ENCODE measurements at regions not wholly inside any gene's neighbourhood (a gene's known extent, or its start where the extent isn't known, plus 50 kb on each side); places are given as distances from the start of the nearest gene placed in this dataset.

- no peak overlapping the region for H3K4me2 ChIP-seq (ENCODE audit: low read length)
- no peak overlapping the region for H3K4me3 ChIP-seq (ENCODE audit: low read length)
- H3F3A ChIP-seq (ENCODE audit: insufficient read depth, low read length, poor library complexity, severe bottlenecking), result no peaks in the 10 kb centered on the region
- H3K27ac ChIP-seq (ENCODE audit: low read length), result no peak overlapping the region
- no peak overlapping the region for H2AFZ ChIP-seq (ENCODE audit: low read depth, low read length)
- H3K9ac ChIP-seq (ENCODE audit: low read length), result no peak overlapping the region
- H3K36me3 ChIP-seq (ENCODE audit: insufficient read depth, low read length), result no peaks in the 10 kb centered on the region
- H3K9me3 ChIP-seq (ENCODE audit: low read length), result no peaks in the 10 kb centered on the region
- no peaks in the 10 kb centered on the region for H3K27me3 ChIP-seq (ENCODE audit: insufficient read depth, low read depth, low read length)
- no peak for TF ChIP-seq EP300 (conservative IDR thresholded peaks at IDR 0.05; ENCODE audit: poor library complexity, severe bottlenecking)
- no peak for TF ChIP-seq EZH2 (IDR thresholded peaks at IDR 0.05; ENCODE audit: borderline replicate concordance, insufficient read depth, low read length, poor library complexity, severe bottlenecking)
- TF ChIP-seq MXI1 (conservative IDR thresholded peaks at IDR 0.05; ENCODE audit: poor library complexity, severe bottlenecking), result no peak
- TF ChIP-seq SMC3 (conservative IDR thresholded peaks at IDR 0.05; ENCODE audit: poor library complexity), result no peak
- no peak for TF ChIP-seq REST (IDR thresholded peaks at IDR 0.05; ENCODE audit: borderline replicate concordance)
- TF ChIP-seq CTCF (IDR thresholded peaks at IDR 0.05; ENCODE audit: poor library complexity, severe bottlenecking), result no peak
- no peak for TF ChIP-seq TAF1 (IDR thresholded peaks at IDR 0.05; ENCODE audit: low read depth)
- no peak for TF ChIP-seq POLR2AphosphoS5 (IDR thresholded peaks at IDR 0.05)
- TF ChIP-seq RAD21 (conservative IDR thresholded peaks at IDR 0.05), result no peak
- no peaks in the 10 kb centered on the region for H4K20me1 ChIP-seq (ENCODE audit: insufficient read depth)
- no peaks in the 10 kb centered on the region for H3K9me2 ChIP-seq (ENCODE audit: insufficient read depth, low read length)
- no peaks in the 10 kb centered on the region for H3K79me2 ChIP-seq (replicated peaks; ENCODE audit: insufficient read depth, low read length)
These were observed 92.0 kb downstream of the ADRA2C start for GRCh38 chr4:3858046-3858730.

- Histone ChIP-seq H3K36me3 (ENCODE audit: insufficient read depth, low read length) (no peaks in the 10 kb centered on the region), H2AFZ (ENCODE audit: low read depth, low read length) (no peak overlapping the region), H3F3A (ENCODE audit: insufficient read depth, low read length, poor library complexity, severe bottlenecking) (no peaks in the 10 kb centered on the region), H3K27me3 (ENCODE audit: insufficient read depth, low read depth, low read length) (no peaks in the 10 kb centered on the region), H4K20me1 (ENCODE audit: insufficient read depth) (no peaks in the 10 kb centered on the region), H3K27ac (ENCODE audit: low read length) (no peak overlapping the region), H3K4me3 (ENCODE audit: low read length) (no peak overlapping the region), H3K4me2 (ENCODE audit: low read length) (no peak overlapping the region), H3K9me3 (ENCODE audit: low read length) (no peaks in the 10 kb centered on the region), H3K9ac (ENCODE audit: low read length) (no peak overlapping the region), H3K79me2 (replicated peaks; ENCODE audit: insufficient read depth, low read length) (no peaks in the 10 kb centered on the region), H3K9me2 (ENCODE audit: insufficient read depth, low read length) (no peaks in the 10 kb centered on the region)
- TF ChIP-seq CTCF (IDR thresholded peaks at IDR 0.05; ENCODE audit: poor library complexity, severe bottlenecking), result no peak
- no peak for TF ChIP-seq EP300 (conservative IDR thresholded peaks at IDR 0.05; ENCODE audit: poor library complexity, severe bottlenecking)
- no peak for TF ChIP-seq REST (IDR thresholded peaks at IDR 0.05; ENCODE audit: borderline replicate concordance)
- TF ChIP-seq MXI1 (conservative IDR thresholded peaks at IDR 0.05; ENCODE audit: poor library complexity, severe bottlenecking), result no peak
- TF ChIP-seq SMC3 (conservative IDR thresholded peaks at IDR 0.05; ENCODE audit: poor library complexity), result no peak
- no peak for TF ChIP-seq RAD21 (conservative IDR thresholded peaks at IDR 0.05)
- no peak for TF ChIP-seq EZH2 (IDR thresholded peaks at IDR 0.05; ENCODE audit: borderline replicate concordance, insufficient read depth, low read length, poor library complexity, severe bottlenecking)
- no peak for TF ChIP-seq TAF1 (IDR thresholded peaks at IDR 0.05; ENCODE audit: low read depth)
- TF ChIP-seq POLR2AphosphoS5 (IDR thresholded peaks at IDR 0.05), result no peak
These were observed 92.7 kb downstream of the ADRA2C start for GRCh38 chr4:3858765-3859388.
